HUES48 (cell line): ENCODE measurements at regions not wholly inside any gene's neighbourhood (a gene's known extent, or its start where the extent isn't known, plus 50 kb on each side); places are given as distances from the start of the nearest gene placed in this dataset.

Experiments
- H3K27ac ChIP-seq: one replicate; pipeline ENCODE4 v1.7.0; 2013; ENCODE audit warnings: low read depth, low read length, inconsistent platforms
- H3K27me3 ChIP-seq: 2 replicates; pipeline ENCODE4 v1.6.1; 2013; ENCODE audit warnings: mild to moderate bottlenecking, low read length; ENCODE audit not compliant: control insufficient read depth, insufficient read depth
- H3K36me3 ChIP-seq: 2 replicates; pipeline ENCODE4 v1.6.1; 2013; ENCODE audit warnings: low read length; ENCODE audit not compliant: control insufficient read depth, insufficient read depth
- H3K4me1 ChIP-seq: 2 replicates; pipeline ENCODE4 v1.6.1; 2013; ENCODE audit warnings: mild to moderate bottlenecking, low read length; ENCODE audit not compliant: control insufficient read depth, insufficient read depth
- H3K4me3 ChIP-seq: 2 replicates; pipeline ENCODE4 v1.5.1; 2013; ENCODE audit warnings: mild to moderate bottlenecking, low read depth, low read length
- H3K9ac ChIP-seq: 2 replicates; pipeline ENCODE4 v1.6.1; 2013; ENCODE audit warnings: mild to moderate bottlenecking, low read depth, low read length, moderate library complexity
- H3K9me3 ChIP-seq: 2 replicates; pipeline ENCODE4 v1.6.1; 2013; ENCODE audit warnings: low read length; ENCODE audit not compliant: control insufficient read depth, insufficient read depth

GRCh38 chr5:136665331-136665730 lies 300.0 kb upstream of the TRPC7 start:
- Histone ChIP-seq H3K9ac (no peak overlapping the region), H3K9me3 (no peaks in the 10 kb centered on the region), H3K4me3 (no peak overlapping the region), H3K36me3 (no peaks in the 10 kb centered on the region), H3K4me1 (peaks cover 6% of the 10 kb centered on the region; the same call in 1 of the 2 replicates), H3K27ac (no peak overlapping the region), H3K27me3 (no peaks in the 10 kb centered on the region)

GRCh38 chr5:136661026-136661425 lies 295.7 kb upstream of the TRPC7 start:
- Histone ChIP-seq H3K4me3 (no peak overlapping the region), H3K9me3 (no peaks in the 10 kb centered on the region), H3K27me3 (no peaks in the 10 kb centered on the region), H3K9ac (no peak overlapping the region), H3K4me1 (no peaks in the 10 kb centered on the region), H3K36me3 (no peaks in the 10 kb centered on the region), H3K27ac (no peak overlapping the region)

GRCh38 chr5:136656811-136657210 lies 291.5 kb upstream of the TRPC7 start:
- no peak overlapping the region for H3K27ac ChIP-seq
- H3K9ac ChIP-seq: no peak overlapping the region
- H3K36me3 ChIP-seq: no peaks in the 10 kb centered on the region
- no peak overlapping the region for H3K4me3 ChIP-seq
- H3K4me1 ChIP-seq: no peaks in the 10 kb centered on the region
- H3K27me3 ChIP-seq: no peaks in the 10 kb centered on the region
- H3K9me3 ChIP-seq: peaks cover 5% of the 10 kb centered on the region; the same call in 1 of the 2 replicates

GRCh38 chr5:136655468-136655867 lies 290.1 kb upstream of the TRPC7 start:
- H3K9ac ChIP-seq: no peak overlapping the region

GRCh38 chr5:136646915-136647314 lies 281.6 kb upstream of the TRPC7 start:
- H3K27ac ChIP-seq: no peak overlapping the region
- no peaks in the 10 kb centered on the region for H3K36me3 ChIP-seq
- H3K27me3 ChIP-seq: no peaks in the 10 kb centered on the region
- H3K4me3 ChIP-seq: no peak overlapping the region
- no peak overlapping the region for H3K9ac ChIP-seq
- H3K4me1 ChIP-seq: peaks cover 7% of the 10 kb centered on the region; the same call in 1 of the 2 replicates
- H3K9me3 ChIP-seq: no peaks in the 10 kb centered on the region

More at GRCh38 chr5:136655468-136655867, 290.1 kb upstream of the TRPC7 start:
- H3K4me1 ChIP-seq: no peaks in the 10 kb centered on the region
- H3K4me3 ChIP-seq: no peak overlapping the region
- H3K36me3 ChIP-seq: no peaks in the 10 kb centered on the region
- H3K27ac ChIP-seq: no peak overlapping the region
- H3K27me3 ChIP-seq: no peaks in the 10 kb centered on the region
- H3K9me3 ChIP-seq: peaks cover 5% of the 10 kb centered on the region; the same call in 1 of the 2 replicates

GRCh38 chr5:136642976-136643375 lies 277.6 kb upstream of the TRPC7 start:
- Histone ChIP-seq H3K9ac (no peak overlapping the region), H3K27ac (no peak overlapping the region), H3K36me3 (no peaks in the 10 kb centered on the region), H3K4me3 (no peak overlapping the region), H3K27me3 (no peaks in the 10 kb centered on the region), H3K9me3 (no peaks in the 10 kb centered on the region), H3K4me1 (peaks cover 7% of the 10 kb centered on the region; the same call in 1 of the 2 replicates)

- Histone ChIP-seq H3K9me3 (no peaks in the 10 kb centered on the region), H3K36me3 (no peaks in the 10 kb centered on the region), H3K4me3 (no peak overlapping the region), H3K27me3 (no peaks in the 10 kb centered on the region), H3K9ac (no peak overlapping the region), H3K4me1 (peaks cover 7% of the 10 kb centered on the region; the same call in 1 of the 2 replicates), H3K27ac (no peak overlapping the region)
Measured at GRCh38 chr5:136639616-136640015, 274.3 kb upstream of the TRPC7 start.

GRCh38 chr5:136638084-136638483 lies 272.7 kb upstream of the TRPC7 start:
- H3K27me3 ChIP-seq: no peaks in the 10 kb centered on the region
- no peaks in the 10 kb centered on the region for H3K9me3 ChIP-seq
- H3K27ac ChIP-seq: no peak overlapping the region
- H3K36me3 ChIP-seq: no peaks in the 10 kb centered on the region
- H3K9ac ChIP-seq: no peak overlapping the region
- no peak overlapping the region for H3K4me3 ChIP-seq
- H3K4me1 ChIP-seq: peaks cover 7% of the 10 kb centered on the region; the same call in 1 of the 2 replicates

GRCh38 chr5:136636001-136636400 lies 270.7 kb upstream of the TRPC7 start:
- H3K27me3 ChIP-seq: no peaks in the 10 kb centered on the region
- no peak overlapping the region for H3K27ac ChIP-seq
- H3K4me1 ChIP-seq: no peaks in the 10 kb centered on the region
- H3K9me3 ChIP-seq: no peaks in the 10 kb centered on the region
- no peak overlapping the region for H3K9ac ChIP-seq
- H3K4me3 ChIP-seq: no peak overlapping the region
- no peaks in the 10 kb centered on the region for H3K36me3 ChIP-seq

- Histone ChIP-seq H3K4me3 (no peak overlapping the region; the same call in 1 of the 2 replicates), H3K36me3 (no peaks in the 10 kb centered on the region), H3K9ac (no peak overlapping the region)
Measured at GRCh38 chr5:136631186-136631585, 265.8 kb upstream of the TRPC7 start.

GRCh38 chr5:136629125-136629792 lies 263.9 kb upstream of the TRPC7 start:
- Histone ChIP-seq H3K9ac (no peak overlapping the region), H3K36me3 (no peaks in the 10 kb centered on the region), H3K9me3 (no peaks in the 10 kb centered on the region), H3K27me3 (no peaks in the 10 kb centered on the region), H3K4me1 (no peaks in the 10 kb centered on the region), H3K27ac (no peak overlapping the region), H3K4me3 (no peak overlapping the region)

More at GRCh38 chr5:136631186-136631585, 265.8 kb upstream of the TRPC7 start:
- Histone ChIP-seq H3K27me3 (no peaks in the 10 kb centered on the region), H3K27ac (no peak overlapping the region), H3K4me1 (no peaks in the 10 kb centered on the region), H3K9me3 (no peaks in the 10 kb centered on the region)
